ENCODE measurements at regions not wholly inside any gene's neighbourhood (a gene's known extent, or its start where the extent isn't known, plus 50 kb on each side); places are given as distances from the start of the nearest gene placed in this dataset.
"Not testable (repeated sequence)": the region's sequence is repeated elsewhere in the genome, so short reads cannot be mapped to it uniquely, and the experiment has no call there.

DNA sequence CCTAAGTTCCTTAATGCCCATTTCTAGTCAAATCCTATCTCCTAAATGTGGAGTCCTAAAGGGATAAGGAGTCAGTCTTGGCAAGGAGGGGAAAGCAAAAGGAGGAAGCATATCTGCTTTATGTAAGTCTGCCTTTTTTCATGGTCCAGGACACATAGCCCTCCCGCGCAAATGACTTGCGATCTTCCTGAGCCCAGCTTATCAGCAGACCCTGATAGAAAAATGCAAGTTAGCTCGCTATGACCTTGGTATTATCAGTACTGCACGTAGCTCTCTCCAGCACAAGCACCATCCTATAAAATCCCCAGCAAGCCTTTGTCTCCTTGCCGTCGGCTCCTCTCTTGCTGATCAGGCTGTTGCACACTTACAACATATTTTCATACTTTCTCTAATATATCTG is 281.4 kb upstream of the KCNH7 start:
- Histone ChIP-seq H2BK12ac (ENCODE audit: low read length) (no peak overlapping the region), H4K8ac (ENCODE audit: low read depth, low read length) (no peak overlapping the region), H3K79me1 (ENCODE audit: low read depth, low read length) (no peaks in the 10 kb centered on the region), H2AFZ (ENCODE audit: low read length) (peak overlapping the region; percentile 54), H3K14ac (ENCODE audit: low read length) (no peak overlapping the region), H3K4me3 (ENCODE audit: low read length in 2 of 2) (no peak overlapping the region), H2BK15ac (ENCODE audit: low read length) (no peak overlapping the region), H3K18ac (ENCODE audit: low read length) (no peak overlapping the region), H3K4me2 (ENCODE audit: insufficient read depth, low read length, poor library complexity, severe bottlenecking) (no peak overlapping the region), H3K4ac (ENCODE audit: low read length) (no peak overlapping the region), H3K4me1 (ENCODE audit: control insufficient read depth in 2 of 2, insufficient read depth in 1 of 2, low read depth in 1 of 2, low read length in 2 of 2) (no peaks in the 10 kb centered on the region), H3K27me3 (ENCODE audit: control insufficient read depth in 3 of 3, insufficient read depth in 3 of 3, low read depth in 1 of 3, low read length in 3 of 3) (no peaks in the 10 kb centered on the region), H3K27ac (replicated peaks; ENCODE audit: low read length) (no peak overlapping the region), H3K9ac (ENCODE audit: low read depth, low read length, poor library complexity) (no peak overlapping the region), H2AK5ac (ENCODE audit: low read depth, low read length) (no peak overlapping the region), H3K9me3 (replicated peaks in 1 of 2; ENCODE audit: control insufficient read depth in 2 of 2, insufficient read depth in 1 of 2, low read depth in 1 of 2, low read length in 2 of 2) (no peaks in the 10 kb centered on the region), H3K36me3 (replicated peaks in 1 of 2; ENCODE audit: control insufficient read depth in 2 of 2, insufficient read depth in 2 of 2, low read length in 2 of 2) (no peaks in the 10 kb centered on the region), H2BK120ac (ENCODE audit: low read depth, low read length) (no peak overlapping the region), H3K23ac (ENCODE audit: low read depth, low read length, poor library complexity) (no peak overlapping the region), H2BK5ac (ENCODE audit: low read length) (no peak overlapping the region), H4K91ac (ENCODE audit: low read depth, low read length, poor library complexity) (no peak overlapping the region)
- no peak for DNase-seq (ENCODE audit: low spot score)
- WGBS, 2 donors (ENCODE audit: extremely low coverage in 2 of 2, insufficient read length in 2 of 2, insufficient replicate concordance in 1 of 2), result no CpG with 5 or more reads among the region's 7 CpGs

DNA sequence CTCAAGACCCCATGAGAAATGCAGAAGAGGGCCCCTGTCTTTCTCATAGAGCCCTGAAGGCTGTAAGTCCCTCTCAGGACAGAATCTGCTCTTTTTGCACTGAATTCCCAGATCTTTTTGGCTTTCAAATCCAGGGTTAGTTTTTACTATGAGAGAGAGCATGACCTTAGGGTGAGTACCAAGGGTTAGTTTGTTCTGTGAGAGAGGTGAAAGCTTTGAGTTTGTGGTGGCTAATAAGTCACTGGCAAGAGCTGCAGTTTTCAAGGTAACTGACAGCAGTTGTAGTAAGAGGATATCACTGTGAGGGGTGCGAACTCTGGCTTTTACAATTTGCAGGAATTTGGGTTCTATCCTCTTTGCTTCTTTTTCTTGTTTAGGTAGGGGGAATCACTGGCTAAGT is 248.4 kb upstream of the KCNH7 start:
- Histone ChIP-seq H3K27me3 (ENCODE audit: control insufficient read depth in 3 of 3, insufficient read depth in 3 of 3, low read depth in 1 of 3, low read length in 3 of 3) (no peaks in the 10 kb centered on the region), H3K79me1 (ENCODE audit: low read depth, low read length) (no peaks in the 10 kb centered on the region), H3K18ac (ENCODE audit: low read length) (no peak overlapping the region), H3K4me2 (ENCODE audit: insufficient read depth, low read length, poor library complexity, severe bottlenecking) (no peak overlapping the region), H3K4me1 (ENCODE audit: control insufficient read depth in 2 of 2, insufficient read depth in 1 of 2, low read depth in 1 of 2, low read length in 2 of 2) (peaks cover 3 to 11% of the 10 kb centered on the region in 2 donors), H2BK15ac (ENCODE audit: low read length) (no peak overlapping the region), H3K23ac (ENCODE audit: low read depth, low read length, poor library complexity) (no peak overlapping the region), H4K8ac (ENCODE audit: low read depth, low read length) (no peak overlapping the region), H2AK5ac (ENCODE audit: low read depth, low read length) (no peak overlapping the region), H2AFZ (ENCODE audit: low read length) (peak overlapping the region; percentile 40), H3K4me3 (ENCODE audit: low read length in 2 of 2) (no peak overlapping the region), H2BK120ac (ENCODE audit: low read depth, low read length) (no peak overlapping the region), H3K27ac (replicated peaks; ENCODE audit: low read length) (peak overlapping the region; percentile 14), H4K91ac (ENCODE audit: low read depth, low read length, poor library complexity) (no peak overlapping the region), H2BK12ac (ENCODE audit: low read length) (no peak overlapping the region), H3K9me3 (replicated peaks in 1 of 2; ENCODE audit: control insufficient read depth in 2 of 2, insufficient read depth in 1 of 2, low read depth in 1 of 2, low read length in 2 of 2) (peaks cover 1 to 23% of the 10 kb centered on the region in 2 donors), H3K36me3 (replicated peaks in 1 of 2; ENCODE audit: control insufficient read depth in 2 of 2, insufficient read depth in 2 of 2, low read length in 2 of 2) (no peaks in the 10 kb centered on the region), H3K9ac (ENCODE audit: low read depth, low read length, poor library complexity) (no peak overlapping the region), H3K14ac (ENCODE audit: low read length) (no peak overlapping the region), H2BK5ac (ENCODE audit: low read length) (no peak overlapping the region), H3K4ac (ENCODE audit: low read length) (no peak overlapping the region)
- WGBS, 2 donors (ENCODE audit: extremely low coverage in 2 of 2, insufficient read length in 2 of 2, insufficient replicate concordance in 1 of 2), result no CpG with 5 or more reads among the region's 1 CpG
- no peak for DNase-seq (ENCODE audit: low spot score)

DNA sequence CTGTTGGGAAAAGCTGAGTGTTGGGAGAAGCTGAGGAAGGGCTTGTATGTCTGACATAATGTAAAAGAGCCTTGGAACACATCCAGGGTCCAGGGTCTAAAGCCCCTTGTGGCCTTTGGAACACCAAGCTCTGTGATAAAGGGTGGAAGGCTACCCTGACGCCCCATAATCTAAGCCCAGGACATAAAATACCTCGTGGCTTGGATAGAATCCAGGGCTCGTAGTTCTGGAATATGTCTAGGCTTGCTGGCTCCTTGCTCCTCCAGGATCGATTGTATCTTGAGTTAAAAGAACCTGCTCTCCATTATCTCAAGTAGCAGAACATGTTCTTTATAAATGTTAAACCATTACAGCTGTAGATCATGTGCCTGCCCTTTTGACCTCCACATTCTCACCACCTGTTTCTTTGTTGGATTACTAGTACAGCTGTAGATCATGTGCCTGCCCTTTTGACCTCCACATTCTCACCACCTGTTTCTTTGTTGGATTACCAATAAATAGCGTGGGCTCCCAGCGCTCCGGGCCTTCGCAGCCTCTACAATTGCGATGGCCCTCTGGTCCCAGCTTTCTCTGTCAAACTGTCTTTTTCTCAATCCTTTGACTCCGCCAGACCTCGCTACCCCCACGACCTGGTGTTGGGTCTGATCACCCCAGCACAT is 246.9 kb upstream of the KCNH7 start:
- not testable (repeated sequence) for H4K91ac ChIP-seq (ENCODE audit: low read depth, low read length, poor library complexity); H3K14ac ChIP-seq (ENCODE audit: low read length); H3K4me2 ChIP-seq (ENCODE audit: insufficient read depth, low read length, poor library complexity, severe bottlenecking); H2BK5ac ChIP-seq (ENCODE audit: low read length); H3K4me3 ChIP-seq (ENCODE audit: low read length in 2 of 2); H3K18ac ChIP-seq (ENCODE audit: low read length); H2AK5ac ChIP-seq (ENCODE audit: low read depth, low read length); H3K79me1 ChIP-seq (ENCODE audit: low read depth, low read length); H2AFZ ChIP-seq (ENCODE audit: low read length); H3K27me3 ChIP-seq (ENCODE audit: control insufficient read depth in 3 of 3, insufficient read depth in 3 of 3, low read depth in 1 of 3, low read length in 3 of 3); H2BK120ac ChIP-seq (ENCODE audit: low read depth, low read length); H3K4ac ChIP-seq (ENCODE audit: low read length); H3K36me3 ChIP-seq (replicated peaks in 1 of 2; ENCODE audit: control insufficient read depth in 2 of 2, insufficient read depth in 2 of 2, low read length in 2 of 2); H3K9ac ChIP-seq (ENCODE audit: low read depth, low read length, poor library complexity); H2BK12ac ChIP-seq (ENCODE audit: low read length); H2BK15ac ChIP-seq (ENCODE audit: low read length); H4K8ac ChIP-seq (ENCODE audit: low read depth, low read length); H3K23ac ChIP-seq (ENCODE audit: low read depth, low read length, poor library complexity)
- DNase-seq (ENCODE audit: low spot score), result peak; percentile 17
- WGBS, 2 donors (ENCODE audit: extremely low coverage in 2 of 2, insufficient read length in 2 of 2, insufficient replicate concordance in 1 of 2), result no CpG with 5 or more reads among the region's 12 CpGs
- Histone ChIP-seq H3K4me1 (ENCODE audit: control insufficient read depth in 2 of 2, insufficient read depth in 1 of 2, low read depth in 1 of 2, low read length in 2 of 2) (peaks cover 3 to 11% of the 10 kb centered on the region in 2 donors), H3K9me3 (replicated peaks in 1 of 2; ENCODE audit: control insufficient read depth in 2 of 2, insufficient read depth in 1 of 2, low read depth in 1 of 2, low read length in 2 of 2) (peaks cover 4 to 34% of the 10 kb centered on the region in 2 donors), H3K27ac (replicated peaks; ENCODE audit: low read length) (peak overlapping the region; percentile 88)

DNA sequence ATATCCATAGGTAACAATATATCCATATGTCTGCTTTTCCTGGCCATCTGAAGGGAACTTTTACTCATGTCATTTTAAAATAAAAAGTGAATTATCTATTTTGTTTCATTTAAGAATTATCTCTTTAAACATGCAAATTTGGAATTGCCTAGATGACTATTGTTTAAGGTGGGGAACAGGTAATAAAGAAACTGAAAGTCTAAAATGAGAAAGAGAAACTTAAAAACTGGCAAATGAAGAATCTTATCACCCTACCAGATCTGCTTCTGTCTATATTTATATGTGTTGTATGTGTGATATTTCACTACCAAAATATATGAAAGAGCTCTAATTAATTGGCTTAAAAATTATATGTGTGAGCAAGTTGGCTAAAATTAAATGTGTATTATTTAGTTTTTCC is 243.2 kb upstream of the KCNH7 start:
- no peak overlapping the region for H4K8ac ChIP-seq (ENCODE audit: low read depth, low read length)
- no peak for DNase-seq (ENCODE audit: low spot score)
- H3K18ac ChIP-seq (ENCODE audit: low read length), result no peak overlapping the region
- no peak overlapping the region for H2BK12ac ChIP-seq (ENCODE audit: low read length)
- H3K27me3 ChIP-seq (ENCODE audit: control insufficient read depth in 3 of 3, insufficient read depth in 3 of 3, low read depth in 1 of 3, low read length in 3 of 3), result no peaks in the 10 kb centered on the region
- H2BK15ac ChIP-seq (ENCODE audit: low read length), result no peak overlapping the region
- no peak overlapping the region for H4K91ac ChIP-seq (ENCODE audit: low read depth, low read length, poor library complexity)
- H3K4me2 ChIP-seq (ENCODE audit: insufficient read depth, low read length, poor library complexity, severe bottlenecking), result no peak overlapping the region
- no peak overlapping the region for H2AK5ac ChIP-seq (ENCODE audit: low read depth, low read length)
- H2AFZ ChIP-seq (ENCODE audit: low read length), result no peak overlapping the region
- H2BK5ac ChIP-seq (ENCODE audit: low read length), result no peak overlapping the region
- peaks cover 12 to 55% of the 10 kb centered on the region in 2 donors for H3K9me3 ChIP-seq (replicated peaks in 1 of 2; ENCODE audit: control insufficient read depth in 2 of 2, insufficient read depth in 1 of 2, low read depth in 1 of 2, low read length in 2 of 2)
- H3K23ac ChIP-seq (ENCODE audit: low read depth, low read length, poor library complexity), result no peak overlapping the region
- no peak overlapping the region for H3K27ac ChIP-seq (replicated peaks; ENCODE audit: low read length)
- H3K14ac ChIP-seq (ENCODE audit: low read length), result no peak overlapping the region
- H2BK120ac ChIP-seq (ENCODE audit: low read depth, low read length), result no peak overlapping the region
- no peak overlapping the region for H3K4ac ChIP-seq (ENCODE audit: low read length)
- H3K36me3 ChIP-seq (replicated peaks in 1 of 2; ENCODE audit: control insufficient read depth in 2 of 2, insufficient read depth in 2 of 2, low read length in 2 of 2), result no peaks in the 10 kb centered on the region
- no peak overlapping the region for H3K4me3 ChIP-seq (ENCODE audit: low read length in 2 of 2)
- H3K79me1 ChIP-seq (ENCODE audit: low read depth, low read length), result no peaks in the 10 kb centered on the region
- H3K4me1 ChIP-seq (ENCODE audit: control insufficient read depth in 2 of 2, insufficient read depth in 1 of 2, low read depth in 1 of 2, low read length in 2 of 2), result peaks cover 5 to 18% of the 10 kb centered on the region in 2 donors
- no peak overlapping the region for H3K9ac ChIP-seq (ENCODE audit: low read depth, low read length, poor library complexity)
